ENCODE measurements at regions not wholly inside any gene's neighbourhood (a gene's known extent, or its start where the extent isn't known, plus 50 kb on each side); places are given as distances from the start of the nearest gene placed in this dataset.

DNA sequence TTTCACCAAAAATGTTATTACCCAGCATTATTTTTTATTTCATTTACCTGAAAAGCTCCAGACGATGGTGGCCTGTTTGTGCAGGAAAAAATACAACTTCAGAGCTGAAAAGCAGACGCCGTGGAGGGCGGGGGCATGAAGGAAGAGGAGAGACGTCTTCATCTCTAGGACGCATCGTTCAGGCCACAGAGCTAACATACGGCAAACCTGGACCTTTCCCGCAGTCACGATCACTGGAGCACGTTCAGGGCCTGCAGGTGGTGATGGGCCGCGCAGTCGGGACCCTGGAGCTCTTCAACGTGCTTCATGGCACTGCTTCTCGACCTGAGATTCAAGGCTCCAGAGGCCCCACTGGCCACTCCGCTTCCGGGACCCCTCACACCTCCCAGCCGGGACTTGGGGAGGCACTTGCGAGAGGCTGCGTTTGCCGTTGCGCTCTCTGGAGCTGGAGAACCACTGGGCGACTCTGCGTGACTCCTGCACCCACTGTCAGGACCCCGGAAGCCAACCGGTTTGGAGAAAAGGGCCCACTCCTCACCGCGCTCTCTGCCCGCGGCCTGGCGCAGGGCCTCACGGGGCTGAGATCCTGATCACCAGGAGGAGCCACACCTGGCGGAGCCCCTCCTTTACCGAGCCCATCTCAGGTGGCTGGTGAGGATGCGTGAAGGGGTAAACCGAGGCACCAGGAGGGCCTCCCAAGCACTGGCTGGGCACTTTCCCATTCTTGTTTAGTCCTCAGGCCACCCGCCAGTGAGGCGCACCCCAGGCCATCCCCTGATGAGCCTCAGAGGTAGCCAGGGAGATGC, 164.4 kb upstream of the AFDN start:
- Histone ChIP-seq H3K4me1 (peaks cover 0 to 4% of the 10 kb centered on the region in 2 donors), H3K27me3 (no peaks in the 10 kb centered on the region), H3K9me3 (no peaks in the 10 kb centered on the region), H3K36me3 (no peaks in the 10 kb centered on the region), H3K27ac (no peak overlapping the region), H3K4me3 (no peak overlapping the region)
- intact Hi-C loops (cut with DNase I) = no loop called here
- no peak for DNase-seq (ENCODE audit: low spot score in 2 of 2)
- TF ChIP-seq CTCF (IDR thresholded peaks at IDR 0.05) = no peak

DNA sequence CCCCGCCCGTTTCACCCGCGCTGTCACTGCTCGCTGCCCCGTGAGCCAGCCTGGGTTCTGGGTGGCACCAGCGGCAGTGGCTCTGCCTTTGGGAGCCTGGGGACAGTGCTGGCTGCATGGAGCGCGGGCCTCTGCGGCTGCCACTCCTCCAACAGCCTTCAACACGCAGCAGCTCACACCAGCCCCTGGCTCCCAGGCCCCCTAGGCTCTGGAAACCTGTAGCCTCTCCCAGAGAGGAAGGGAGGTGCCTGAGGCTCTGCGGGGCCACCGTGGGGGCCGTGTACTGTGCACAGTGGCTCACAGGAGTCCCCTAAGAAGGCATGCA, 163.9 kb upstream of the AFDN start:
- H3K9me3 ChIP-seq = no peaks in the 10 kb centered on the region
- H3K4me1 ChIP-seq = peaks cover 0 to 4% of the 10 kb centered on the region in 2 donors
- no peak overlapping the region for H3K27ac ChIP-seq
- intact Hi-C loops (cut with DNase I) = no loop called here
- H3K4me3 ChIP-seq = no peak overlapping the region
- no peaks in the 10 kb centered on the region for H3K27me3 ChIP-seq
- no peak for DNase-seq (ENCODE audit: low spot score in 2 of 2)
- H3K36me3 ChIP-seq = no peaks in the 10 kb centered on the region
- no peak for TF ChIP-seq CTCF (IDR thresholded peaks at IDR 0.05)

DNA sequence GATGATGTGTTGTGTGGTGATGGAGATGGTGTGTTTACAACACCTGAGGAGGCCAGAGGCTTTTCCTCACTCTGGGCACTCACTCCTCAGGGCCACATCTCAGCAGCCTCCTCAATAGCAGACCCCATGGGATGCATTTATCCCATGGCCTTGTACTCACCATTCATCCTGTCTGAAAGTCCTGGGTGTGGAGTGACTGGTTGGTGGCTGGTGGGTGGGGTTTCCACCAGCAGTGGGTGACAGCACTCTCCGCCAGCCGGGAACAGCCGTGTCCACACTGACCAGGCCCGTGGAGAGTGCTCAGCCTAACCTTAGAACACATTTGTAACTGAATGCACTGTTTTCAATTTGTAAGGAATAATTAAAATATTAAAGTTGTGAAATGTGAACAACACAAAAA, 163.4 kb upstream of the AFDN start:
- DNase-seq (ENCODE audit: low spot score in 2 of 2) = no peak
- TF ChIP-seq CTCF (IDR thresholded peaks at IDR 0.05) = no peak

GRCh38 chr6:167663784-167664443, 162.8 kb upstream of the AFDN start:
- Histone ChIP-seq H3K36me3 (no peaks in the 10 kb centered on the region), H3K27me3 (no peaks in the 10 kb centered on the region), H3K9me3 (no peaks in the 10 kb centered on the region), H3K27ac (no peak overlapping the region), H3K4me1 (peaks cover 0 to 4% of the 10 kb centered on the region in 2 donors), H3K4me3 (no peak overlapping the region)
- no peak for DNase-seq (ENCODE audit: low spot score in 2 of 2)
- intact Hi-C loops (cut with DNase I) = no loop called here
- no peak for TF ChIP-seq CTCF (IDR thresholded peaks at IDR 0.05)

More for the DNA sequence above, 163.4 kb upstream of the AFDN start:
- intact Hi-C loops (cut with DNase I) = no loop called here
- H3K4me1 ChIP-seq = peaks cover 0 to 4% of the 10 kb centered on the region in 2 donors
- H3K36me3 ChIP-seq = no peaks in the 10 kb centered on the region
- no peaks in the 10 kb centered on the region for H3K9me3 ChIP-seq
- H3K27ac ChIP-seq = no peak overlapping the region
- H3K27me3 ChIP-seq = no peaks in the 10 kb centered on the region
- H3K4me3 ChIP-seq = no peak overlapping the region

GRCh38 chr6:167664678-167665660, 161.7 kb upstream of the AFDN start:
- no peak for DNase-seq (ENCODE audit: low spot score in 2 of 2)
- no peak overlapping the region for H3K4me3 ChIP-seq
- H3K4me1 ChIP-seq = peaks cover 0 to 4% of the 10 kb centered on the region in 2 donors
- intact Hi-C loops (cut with DNase I) = no loop called here
- no peak overlapping the region for H3K27ac ChIP-seq
- no peaks in the 10 kb centered on the region for H3K9me3 ChIP-seq
- TF ChIP-seq CTCF (IDR thresholded peaks at IDR 0.05) = no peak
- H3K36me3 ChIP-seq = no peaks in the 10 kb centered on the region
- H3K27me3 ChIP-seq = no peaks in the 10 kb centered on the region

Measured in ascending aorta (tissue), 2 donors.